Gastrocnemius medialis (tissue), 4 donors: ENCODE measurements at regions not wholly inside any gene's neighbourhood (a gene's known extent, or its start where the extent isn't known, plus 50 kb on each side); places are given as distances from the start of the nearest gene placed in this dataset.
"Not testable (repeated sequence)": the region's sequence is repeated elsewhere in the genome, so short reads cannot be mapped to it uniquely, and the experiment has no call there.

Experiments used
- ATAC-seq, 2 donors: fragments of 150-250 bp; one replicate each; pipeline ENCODE4 v1.9.1; 2016
- DNase-seq, 2 donors: peaks; one replicate each; pipeline ENCODE4 v3.0.0-alpha.2; 2019
- H3K27ac ChIP-seq, 4 donors: fragments of 200-600 bp; sonication (generic); 1 replicate in 1 of 4; 2 replicates in 3 of 4; pipeline ENCODE4 v1.5.1; 2016 to 2018; ENCODE audit warnings: mild to moderate bottlenecking in 2 of 4, moderate library complexity in 1 of 4
- H3K27me3 ChIP-seq, 3 donors: fragments of 200-600 bp; sonication (generic) in 2 of 3; 1 replicate in 1 of 3; 2 replicates in 2 of 3; pipeline versions ENCODE4 v1.5.1 to v1.6.0; 2016 to 2019; ENCODE audit warnings: mild to moderate bottlenecking in 1 of 3, moderate library complexity in 1 of 3
- H3K36me3 ChIP-seq, 2 donors: fragments of 200-600 bp; sonication (generic) in 1 of 2; one replicate each; pipeline ENCODE4 v1.5.1; 2017 to 2018
- H3K4me1 ChIP-seq, 2 donors: fragments of 200-600 bp; sonication (generic) in 1 of 2; one replicate each; pipeline ENCODE4 v1.5.1; 2016 to 2017; ENCODE audit warnings: mild to moderate bottlenecking in 2 of 2
- H3K4me3 ChIP-seq, 4 donors: fragments of 200-600 bp; sonication (generic) in 3 of 4; 1 replicate in 1 of 4; 2 replicates in 3 of 4; pipeline ENCODE4 v1.5.1; 2016 to 2019; ENCODE audit warnings: mild to moderate bottlenecking in 2 of 4
- H3K9me3 ChIP-seq, 3 donors: fragments of 200-600 bp; sonication (generic) in 2 of 3; 1 replicate in 1 of 3; 2 replicates in 2 of 3; pipeline ENCODE4 v1.5.1; 2016 to 2019
- POLR2A ChIP-seq, 2 donors: fragments of 450-650 bp; IDR thresholded peaks; one replicate each; pipeline ENCODE4 v1.6.1; 2017; ENCODE audit warnings: antibody characterized with exemption in 2 of 2, mild to moderate bottlenecking in 2 of 2, moderate library complexity in 2 of 2
- in situ Hi-C, 4 donors: fragments of 200-750 bp; cut with MboI; loops; one replicate each; pipeline versions ENCODE4 v1.15.0 to v1.8.0; 2017; ENCODE audit warnings: low sequenced_read_pairs in 4 of 4
- intact Hi-C: fragments of 100-400 bp; cut with DNase I; formaldehyde crosslinking; loops from one replicate; pipeline ENCODE4 v1.15.1; 2023; ENCODE audit warnings: low total_unique reads
- TF ChIP-seq, protein P1 (sequence below), 5 experiments: fragments of 450-650 bp in 3 of 5; fragments of 200-600 bp in 2 of 5; sonication (generic) in 2 of 5; IDR thresholded peaks in 4 of 5; conservative IDR thresholded peaks in 1 of 5; 1 replicate in 4 of 5; 2 replicates in 1 of 5; pipeline ENCODE4 v1.5.1; 2016 to 2019; ENCODE audit warnings: antibody characterized with exemption in 5 of 5, mild to moderate bottlenecking in 3 of 5, moderate library complexity in 3 of 5

DNA sequence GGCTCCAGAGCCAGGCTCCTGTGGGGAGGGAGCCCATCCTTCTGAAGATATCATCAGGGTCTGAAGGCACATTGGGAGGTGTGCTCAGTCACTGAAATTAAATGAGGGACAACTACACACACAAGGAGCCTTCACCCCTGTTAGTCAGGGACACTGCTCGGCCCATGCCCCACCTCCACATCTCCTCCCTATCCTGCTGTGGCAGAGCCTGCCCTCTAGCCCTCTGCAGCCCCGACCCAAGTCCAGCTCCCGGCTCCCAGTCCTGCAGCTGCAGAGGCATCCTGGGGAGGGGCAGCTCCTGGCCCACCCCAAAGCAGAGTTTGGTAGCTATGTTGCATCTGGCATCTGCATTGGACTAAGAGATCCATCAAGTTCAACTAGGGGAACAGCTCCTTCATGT lies 136.3 kb downstream of the ZNF248 start:
- Histone ChIP-seq H3K27me3 (no peaks in the 10 kb centered on the region), H3K36me3 (no peaks in the 10 kb centered on the region), H3K27ac (no peak overlapping the region), H3K4me3 (no peak overlapping the region), H3K4me1 (no peaks in the 10 kb centered on the region), H3K9me3 (no peaks in the 10 kb centered on the region)
- ATAC-seq (no peak), DNase-seq (no peak)
- intact Hi-C loops (no loop called here), in situ Hi-C loops (no loop called here)
- TF ChIP-seq, protein P1, sequence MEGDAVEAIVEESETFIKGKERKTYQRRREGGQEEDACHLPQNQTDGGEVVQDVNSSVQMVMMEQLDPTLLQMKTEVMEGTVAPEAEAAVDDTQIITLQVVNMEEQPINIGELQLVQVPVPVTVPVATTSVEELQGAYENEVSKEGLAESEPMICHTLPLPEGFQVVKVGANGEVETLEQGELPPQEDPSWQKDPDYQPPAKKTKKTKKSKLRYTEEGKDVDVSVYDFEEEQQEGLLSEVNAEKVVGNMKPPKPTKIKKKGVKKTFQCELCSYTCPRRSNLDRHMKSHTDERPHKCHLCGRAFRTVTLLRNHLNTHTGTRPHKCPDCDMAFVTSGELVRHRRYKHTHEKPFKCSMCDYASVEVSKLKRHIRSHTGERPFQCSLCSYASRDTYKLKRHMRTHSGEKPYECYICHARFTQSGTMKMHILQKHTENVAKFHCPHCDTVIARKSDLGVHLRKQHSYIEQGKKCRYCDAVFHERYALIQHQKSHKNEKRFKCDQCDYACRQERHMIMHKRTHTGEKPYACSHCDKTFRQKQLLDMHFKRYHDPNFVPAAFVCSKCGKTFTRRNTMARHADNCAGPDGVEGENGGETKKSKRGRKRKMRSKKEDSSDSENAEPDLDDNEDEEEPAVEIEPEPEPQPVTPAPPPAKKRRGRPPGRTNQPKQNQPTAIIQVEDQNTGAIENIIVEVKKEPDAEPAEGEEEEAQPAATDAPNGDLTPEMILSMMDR (IDR thresholded peaks at IDR 0.05 in 4 of 5, conservative IDR thresholded peaks at IDR 0.05 in 1 of 5), result no peak
- TF ChIP-seq POLR2A (IDR thresholded peaks at IDR 0.05), result no peak

DNA sequence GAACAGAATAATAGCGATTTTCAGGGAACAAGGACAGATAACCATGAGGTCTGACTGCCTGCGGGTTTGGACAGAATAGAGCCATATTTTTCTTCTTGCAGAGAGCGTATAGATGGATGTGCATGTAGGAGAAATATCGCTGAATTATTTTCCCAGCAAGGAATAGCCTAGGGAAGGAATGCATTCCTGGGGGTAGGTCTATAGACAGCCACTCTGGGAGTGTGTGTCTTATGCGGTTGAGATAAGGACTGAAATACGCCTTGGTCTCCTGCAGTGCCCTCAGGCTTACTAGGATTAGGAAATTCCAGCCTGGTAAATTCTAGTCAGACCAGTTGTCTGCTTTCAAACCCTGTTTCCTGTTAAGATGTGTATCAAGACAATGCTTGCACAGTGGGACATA lies 139.3 kb downstream of the ZNF248 start:
- H3K27ac ChIP-seq, H3K4me1 ChIP-seq, DNase-seq, H3K27me3 ChIP-seq, H3K36me3 ChIP-seq, ATAC-seq, in situ Hi-C loops, H3K4me3 ChIP-seq, intact Hi-C loops, H3K9me3 ChIP-seq: not testable (repeated sequence)

DNA sequence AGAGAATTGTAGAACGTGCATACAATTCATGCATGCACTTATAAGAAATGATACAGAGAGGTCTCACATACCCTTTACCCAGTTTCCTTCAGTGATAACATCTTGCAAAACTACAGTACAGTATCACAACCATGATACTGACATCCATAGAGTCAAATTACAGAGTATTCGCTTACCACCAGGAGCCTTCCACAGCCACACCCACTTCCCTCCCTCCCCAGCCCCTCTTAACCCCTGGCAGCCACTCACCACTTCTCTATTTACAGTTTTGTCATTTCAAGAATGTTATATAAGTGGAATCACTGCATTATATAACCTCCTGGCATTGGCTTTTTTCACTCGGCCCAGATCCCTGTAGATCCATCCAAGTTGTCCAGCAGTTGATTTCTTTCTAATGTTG lies 143.8 kb downstream of the ZNF248 start:
- intact Hi-C loops (no loop called here), in situ Hi-C loops (no loop called here)
- no peaks in the 10 kb centered on the region for H3K27me3 ChIP-seq
- no peaks in the 10 kb centered on the region for H3K4me1 ChIP-seq
- H3K4me3 ChIP-seq, result no peak overlapping the region
- ATAC-seq (no peak), DNase-seq (no peak)
- no peaks in the 10 kb centered on the region for H3K9me3 ChIP-seq
- no peak overlapping the region for H3K27ac ChIP-seq
- H3K36me3 ChIP-seq, result no peaks in the 10 kb centered on the region
- TF ChIP-seq POLR2A (IDR thresholded peaks at IDR 0.05), result no peak
- TF ChIP-seq, protein P1 (IDR thresholded peaks at IDR 0.05 in 4 of 5, conservative IDR thresholded peaks at IDR 0.05 in 1 of 5), result no peak

DNA sequence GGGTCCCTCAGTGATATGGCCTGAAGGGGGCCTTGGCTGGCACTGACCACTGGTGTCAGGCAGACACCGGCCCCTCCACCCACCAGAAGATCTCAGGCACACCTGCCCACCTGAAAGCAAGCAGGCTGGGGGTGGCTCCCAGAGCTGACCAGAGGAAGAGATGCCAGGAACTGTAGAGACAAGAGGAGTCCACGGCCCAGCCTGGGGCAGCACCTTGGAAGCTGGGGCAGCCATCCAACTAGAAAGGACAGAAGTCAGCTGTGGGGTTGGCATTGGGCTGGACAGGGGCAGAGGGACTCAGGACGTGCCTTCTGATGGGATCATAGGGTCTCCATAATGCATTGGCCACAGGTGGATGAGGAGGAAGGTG lies 144.3 kb downstream of the ZNF248 start:
- no peak for ATAC-seq
- no peak overlapping the region for H3K27ac ChIP-seq

DNA sequence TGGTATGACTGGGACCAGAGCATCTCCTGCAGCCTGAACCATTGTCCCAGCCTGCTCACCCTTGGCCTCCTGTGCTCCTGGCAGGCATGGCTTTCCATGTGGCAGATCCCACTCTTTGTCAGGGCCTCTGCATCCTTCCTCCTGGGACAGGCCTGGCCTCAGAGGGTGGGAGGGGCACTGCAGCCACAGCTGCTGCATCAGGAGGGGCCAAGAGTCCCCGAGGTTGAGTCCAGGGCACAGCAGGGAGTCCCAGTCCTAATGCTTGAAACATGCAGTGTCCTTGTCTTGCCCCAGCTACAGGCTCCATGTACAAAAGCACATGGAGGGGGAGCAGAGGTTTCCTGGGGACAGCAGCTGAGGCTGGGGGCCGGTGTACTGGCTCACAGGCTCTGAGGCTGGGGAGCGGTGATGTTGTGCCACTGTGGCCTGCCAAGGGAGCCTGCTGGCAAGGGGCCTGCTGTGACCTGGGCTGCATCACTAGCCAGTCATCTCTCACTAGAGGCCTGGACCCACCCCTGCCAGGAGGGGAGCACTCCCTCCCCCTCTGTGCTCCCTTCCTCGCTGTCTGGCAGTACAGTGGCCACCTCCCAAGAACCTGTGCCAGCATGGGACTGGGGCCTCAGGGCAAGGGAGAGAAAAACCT lies 144.8 kb downstream of the ZNF248 start:
- no peaks in the 10 kb centered on the region for H3K9me3 ChIP-seq
- no peaks in the 10 kb centered on the region for H3K36me3 ChIP-seq
- H3K27me3 ChIP-seq, result no peaks in the 10 kb centered on the region
- no peak for ATAC-seq
- in situ Hi-C loops (no loop called here), intact Hi-C loops (no loop called here)
- no peak overlapping the region for H3K4me3 ChIP-seq
- TF ChIP-seq, protein P1 (IDR thresholded peaks at IDR 0.05 in 4 of 5, conservative IDR thresholded peaks at IDR 0.05 in 1 of 5), result no peak
- no peak for TF ChIP-seq POLR2A (IDR thresholded peaks at IDR 0.05)
- no peak for DNase-seq
- no peaks in the 10 kb centered on the region for H3K4me1 ChIP-seq
- no peak overlapping the region for H3K27ac ChIP-seq

More for the DNA sequence above, 144.3 kb downstream of the ZNF248 start:
- Histone ChIP-seq H3K36me3 (no peaks in the 10 kb centered on the region), H3K4me1 (no peaks in the 10 kb centered on the region), H3K27me3 (no peaks in the 10 kb centered on the region), H3K9me3 (no peaks in the 10 kb centered on the region), H3K4me3 (no peak overlapping the region)
- TF ChIP-seq, protein P1 (IDR thresholded peaks at IDR 0.05 in 4 of 5, conservative IDR thresholded peaks at IDR 0.05 in 1 of 5), result no peak
- DNase-seq, result no peak
- in situ Hi-C loops (no loop called here), intact Hi-C loops (no loop called here)
